ENCODE measurements at regions not wholly inside any gene's neighbourhood (a gene's known extent, or its start where the extent isn't known, plus 50 kb on each side); places are given as distances from the start of the nearest gene placed in this dataset.
"Not testable (repeated sequence)": the region's sequence is repeated elsewhere in the genome, so short reads cannot be mapped to it uniquely, and the experiment has no call there.

- DNase-seq, result no peak
These were observed 674.2 kb upstream of the MANEA start for GRCh38 chr6:94902974-94903628.

GRCh38 chr6:94899191-94899590, 678.1 kb upstream of the MANEA start:
- no peak for DNase-seq

GRCh38 chr6:94894300-94894699, 683.0 kb upstream of the MANEA start:
- DNase-seq, result no peak

GRCh38 chr6:94893327-94893726, 684.0 kb upstream of the MANEA start:
- no peak for DNase-seq

GRCh38 chr6:94873819-94874218, 703.5 kb upstream of the MANEA start:
- not testable (repeated sequence) for DNase-seq

- no peak for DNase-seq
These were observed 715.2 kb upstream of the MANEA start for GRCh38 chr6:94862112-94862511.

- DNase-seq, result no peak
These were observed 717.4 kb upstream of the MANEA start for GRCh38 chr6:94859924-94860323.

- not testable (repeated sequence) for DNase-seq
These were observed 720.3 kb upstream of the MANEA start for GRCh38 chr6:94856999-94857398.

- not testable (repeated sequence) for DNase-seq
These were observed 726.0 kb upstream of the MANEA start for GRCh38 chr6:94851329-94851728.

GRCh38 chr6:94845742-94846141, 731.6 kb upstream of the MANEA start:
- no peak for DNase-seq

GRCh38 chr6:94835264-94835663, 742.1 kb upstream of the MANEA start:
- DNase-seq, result no peak

GRCh38 chr6:94813806-94814205, 763.5 kb upstream of the MANEA start:
- no peak for DNase-seq

GRCh38 chr6:94801344-94801743, 776.0 kb upstream of the MANEA start:
- no peak for DNase-seq

GRCh38 chr6:94785514-94785913, 791.8 kb upstream of the MANEA start:
- DNase-seq, result no peak

GRCh38 chr6:94785081-94785480, 792.3 kb upstream of the MANEA start:
- not testable (repeated sequence) for DNase-seq

- DNase-seq, result no peak
These were observed 808.1 kb upstream of the MANEA start for GRCh38 chr6:94769197-94769596.

GRCh38 chr6:94751641-94752329, 825.5 kb upstream of the MANEA start:
- no peak for DNase-seq

- no peak for DNase-seq
These were observed 841.1 kb upstream of the MANEA start for GRCh38 chr6:94736236-94736635.

GRCh38 chr6:94735270-94735669, 842.1 kb upstream of the MANEA start:
- DNase-seq, result no peak

- no peak for DNase-seq
These were observed 842.6 kb upstream of the MANEA start for GRCh38 chr6:94734751-94735150.

- no peak for DNase-seq
These were observed 844.3 kb upstream of the MANEA start for GRCh38 chr6:94733066-94733465.

GRCh38 chr6:94727710-94728109, 849.6 kb upstream of the MANEA start:
- DNase-seq, result no peak

GRCh38 chr6:94721459-94721858, 855.9 kb upstream of the MANEA start:
- DNase-seq, result no peak

GRCh38 chr6:94713446-94713845, 863.9 kb upstream of the MANEA start:
- no peak for DNase-seq

- DNase-seq, result no peak
These were observed 878.6 kb upstream of the MANEA start for GRCh38 chr6:94698773-94699172.

Measured in eye (tissue), 1 donor.